HuH-7 (cell line): ENCODE measurements at regions not wholly inside any gene's neighbourhood (a gene's known extent, or its start where the extent isn't known, plus 50 kb on each side); places are given as distances from the start of the nearest gene placed in this dataset.
"Not testable (repeated sequence)": the region's sequence is repeated elsewhere in the genome, so short reads cannot be mapped to it uniquely, and the experiment has no call there.

Experiments
- DNase-seq: peaks from one replicate; pipeline ENCODE4 v3.0.0; 2011; ENCODE audit warnings: low spot score

GRCh38 chr6:99802396-99803031, 191.5 kb downstream of the MCHR2 start:
- DNase-seq, result no peak

- no peak for DNase-seq
Measured at GRCh38 chr6:99808992-99809391, 185.0 kb downstream of the MCHR2 start.

GRCh38 chr6:99810295-99810694, 183.7 kb downstream of the MCHR2 start:
- no peak for DNase-seq

GRCh38 chr6:99810942-99811620, 182.9 kb downstream of the MCHR2 start:
- no peak for DNase-seq

- no peak for DNase-seq
Measured at GRCh38 chr6:99811636-99812035, 182.4 kb downstream of the MCHR2 start.

- no peak for DNase-seq
Measured at GRCh38 chr6:99813565-99813964, 180.5 kb downstream of the MCHR2 start.

- DNase-seq, result no peak
Measured at GRCh38 chr6:99814230-99814928, 179.6 kb downstream of the MCHR2 start.

- DNase-seq, result no peak
Measured at GRCh38 chr6:99816795-99817194, 177.2 kb downstream of the MCHR2 start.

GRCh38 chr6:99818161-99818560, 175.9 kb downstream of the MCHR2 start:
- no peak for DNase-seq

GRCh38 chr6:99819853-99820252, 174.2 kb downstream of the MCHR2 start:
- no peak for DNase-seq

- no peak for DNase-seq
Measured at GRCh38 chr6:99821164-99821563, 172.9 kb downstream of the MCHR2 start.

- peak; percentile 74 for DNase-seq
Measured at GRCh38 chr6:99822741-99823512, 171.1 kb downstream of the MCHR2 start.

- DNase-seq, result not testable (repeated sequence)
Measured at GRCh38 chr6:99823513-99824235, 170.3 kb downstream of the MCHR2 start.

- no peak for DNase-seq
Measured at GRCh38 chr6:99833034-99833433, 161.0 kb downstream of the MCHR2 start.

- no peak for DNase-seq
Measured at GRCh38 chr6:99836471-99836870, 157.6 kb downstream of the MCHR2 start.

- no peak for DNase-seq
Measured at GRCh38 chr6:99838607-99839006, 155.4 kb downstream of the MCHR2 start.

GRCh38 chr6:99841297-99841696, 152.7 kb downstream of the MCHR2 start:
- DNase-seq, result no peak

- DNase-seq, result no peak
Measured at GRCh38 chr6:99846006-99846405, 148.0 kb downstream of the MCHR2 start.

- DNase-seq, result no peak
Measured at GRCh38 chr6:99850841-99851240, 143.2 kb downstream of the MCHR2 start.

GRCh38 chr6:99852031-99852430, 142.0 kb downstream of the MCHR2 start:
- DNase-seq, result no peak

- DNase-seq, result no peak
Measured at GRCh38 chr6:99867026-99867425, 127.0 kb downstream of the MCHR2 start.
